ENCODE measurements at regions not wholly inside any gene's neighbourhood (a gene's known extent, or its start where the extent isn't known, plus 50 kb on each side); places are given as distances from the start of the nearest gene placed in this dataset.

DNA sequence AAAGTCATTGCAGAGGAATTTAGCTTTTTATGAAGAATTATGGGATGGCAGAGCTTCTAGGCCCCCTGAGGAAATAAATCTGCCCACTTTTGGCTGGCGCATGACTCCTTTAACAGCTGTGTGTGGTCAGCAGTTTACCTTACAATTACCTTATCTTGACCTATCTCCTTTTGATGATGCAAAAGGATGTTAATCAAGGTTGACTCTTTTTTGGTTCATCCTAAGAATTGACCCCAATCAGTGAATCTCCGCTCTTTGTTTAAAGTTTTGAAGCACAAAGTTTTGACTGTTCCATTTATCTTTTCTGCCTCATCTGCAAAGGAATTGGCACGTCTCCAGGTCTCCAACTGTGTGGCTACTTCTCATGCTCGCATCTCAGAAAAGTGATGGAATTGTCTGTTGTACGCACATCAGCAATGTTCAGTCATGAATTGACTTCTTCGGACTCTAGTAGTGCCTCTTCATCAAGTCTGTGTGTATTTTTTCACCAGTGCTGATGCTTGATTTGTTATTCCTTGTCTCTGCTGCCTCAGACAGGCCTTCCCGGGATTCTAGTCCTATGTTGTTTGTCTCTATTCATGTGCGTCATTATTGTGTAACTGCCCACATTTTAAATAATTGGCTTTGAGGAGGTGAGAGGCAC is 196.2 kb upstream of the CFAP20DC start:
- TF ChIP-seq EP300 (IDR thresholded peaks at IDR 0.05) (no peak), CTCF (IDR thresholded peaks at IDR 0.05) (no peak), POLR2AphosphoS5 (IDR thresholded peaks at IDR 0.05) (no peak)
